Stimulated activated CD8-positive, alpha-beta memory T cell treated with anti-CD3 and anti-CD28 coated beads, Interleukin-15, amount 100 ng/mL, for 1 hour (primary cell): ENCODE measurements at regions not wholly inside any gene's neighbourhood (a gene's known extent, or its start where the extent isn't known, plus 50 kb on each side); places are given as distances from the start of the nearest gene placed in this dataset.
"Not testable (repeated sequence)": the region's sequence is repeated elsewhere in the genome, so short reads cannot be mapped to it uniquely, and the experiment has no call there.

ENCODE experiments used
- DNase-seq: peaks from one replicate; pipeline ENCODE4 v3.0.0-alpha.2; 2020; ENCODE audit warnings: low read depth

GRCh38 chr5:99437986-99438385 lies 509.2 kb upstream of the CHD1 start:
- no peak for DNase-seq

GRCh38 chr5:99423396-99423795 lies 494.6 kb upstream of the CHD1 start:
- DNase-seq = not testable (repeated sequence)

GRCh38 chr5:99418640-99419039 lies 489.8 kb upstream of the CHD1 start:
- DNase-seq = not testable (repeated sequence)

DNA sequence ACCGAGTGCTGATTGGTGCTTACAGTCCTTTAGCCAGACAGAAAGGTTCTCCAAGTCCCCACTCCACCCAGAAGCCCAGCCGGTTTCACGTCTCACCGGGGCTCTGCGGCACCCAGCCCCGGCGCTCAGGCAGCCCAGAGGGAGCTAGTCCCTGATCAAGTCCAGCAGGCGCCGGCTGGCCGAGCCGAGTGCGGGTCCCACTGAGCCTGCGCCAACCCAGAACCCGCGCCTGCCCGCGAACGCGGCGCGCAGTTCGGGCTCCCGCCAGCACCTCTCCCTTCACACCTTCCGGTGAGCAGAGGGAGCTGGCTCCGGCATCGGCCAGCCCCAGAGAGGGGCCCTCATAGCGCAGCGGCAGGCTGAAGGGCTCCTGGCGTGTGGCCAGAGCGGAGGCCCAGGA lies 481.6 kb upstream of the CHD1 start:
- DNase-seq = not testable (repeated sequence)

- not testable (repeated sequence) for DNase-seq
These were observed 476.0 kb upstream of the CHD1 start for GRCh38 chr5:99404764-99405302.

DNA sequence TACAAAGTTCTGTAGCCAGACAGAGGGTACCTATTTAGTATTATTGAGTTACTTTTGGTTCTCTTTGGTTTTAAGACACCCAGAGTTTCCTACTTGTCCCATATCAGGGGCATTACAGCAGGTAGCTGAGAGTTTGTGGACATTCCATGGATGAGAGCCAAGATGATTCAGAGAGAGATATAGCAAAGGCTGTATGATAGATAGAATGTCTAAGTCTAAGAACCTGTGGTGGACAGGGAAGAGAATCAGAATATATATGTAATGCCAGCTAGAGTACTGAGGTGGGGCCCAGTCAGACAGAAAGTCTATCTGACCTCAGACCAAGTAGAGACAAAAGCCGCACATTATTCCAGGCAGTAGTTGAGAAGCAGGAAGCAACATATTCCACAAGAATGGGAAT lies 471.8 kb upstream of the CHD1 start:
- DNase-seq = not testable (repeated sequence)

DNA sequence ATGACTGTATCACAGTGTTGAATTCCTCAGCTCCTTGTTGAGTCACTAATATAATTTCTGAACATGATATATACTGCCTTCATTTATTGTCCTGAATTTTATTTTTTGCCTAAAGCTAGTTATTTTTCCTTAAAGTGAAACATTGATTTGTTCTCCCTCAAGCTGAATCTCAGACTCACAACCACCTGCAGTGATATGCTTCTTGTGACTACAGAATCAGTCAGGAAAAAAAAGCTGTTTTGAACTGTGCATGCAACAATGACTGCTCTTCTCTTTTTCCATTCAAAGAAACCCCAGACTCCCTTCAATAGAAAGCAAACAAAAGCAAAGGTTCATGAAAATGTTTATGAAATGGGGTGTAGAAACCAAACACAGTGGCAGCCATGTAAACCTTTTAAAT lies 470.2 kb upstream of the CHD1 start:
- no peak for DNase-seq

DNA sequence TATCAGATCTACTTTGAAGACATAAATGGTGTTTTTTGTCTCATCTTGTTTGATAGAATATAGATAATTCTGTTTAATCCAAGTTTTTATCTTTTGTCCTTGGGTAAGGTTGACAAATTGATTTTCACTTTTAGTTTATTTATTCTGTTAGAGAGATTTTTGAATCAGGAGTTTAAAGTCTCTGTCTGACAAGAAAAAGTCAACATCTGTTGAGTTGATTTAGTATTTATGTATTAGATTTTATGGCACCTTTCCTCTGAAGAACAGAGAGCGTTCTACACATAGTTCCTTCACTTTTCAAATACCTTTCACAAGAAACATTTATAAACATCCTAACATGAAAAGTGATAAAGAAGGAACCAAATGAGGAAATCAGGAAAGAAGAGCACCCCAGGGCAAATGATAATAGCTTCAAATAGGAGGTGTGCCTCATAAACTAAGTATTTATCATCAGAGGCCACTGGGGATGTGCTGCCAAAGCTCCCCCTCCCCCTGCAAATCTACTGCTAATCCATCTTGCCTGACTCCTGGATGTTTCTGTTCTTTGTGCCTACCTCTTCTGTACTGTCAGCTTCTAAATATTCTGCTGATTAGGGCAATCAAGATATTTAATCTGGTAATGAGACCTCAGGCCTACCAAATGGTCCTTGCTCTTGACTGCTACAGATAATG lies 457.7 kb upstream of the CHD1 start:
- DNase-seq = no peak

GRCh38 chr5:99379187-99379586 lies 450.4 kb upstream of the CHD1 start:
- no peak for DNase-seq

DNA sequence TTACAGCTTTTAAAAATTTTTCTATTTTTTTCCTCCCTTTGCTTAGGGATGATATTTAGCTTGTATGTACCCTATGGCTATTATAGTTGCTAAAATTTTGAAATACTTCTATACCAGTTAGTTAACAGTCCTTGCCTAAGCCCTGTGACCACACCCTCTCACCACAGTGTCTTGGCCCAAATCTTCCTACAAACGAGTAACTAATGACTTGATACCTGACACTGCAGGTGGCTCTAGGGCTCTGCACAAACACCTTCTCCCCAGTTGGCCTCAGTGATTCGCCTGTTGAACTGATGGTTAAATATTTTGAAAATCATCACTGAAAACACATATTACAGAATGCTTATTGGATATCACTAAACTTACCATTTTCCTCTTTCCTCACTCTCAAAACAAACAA lies 449.6 kb upstream of the CHD1 start:
- DNase-seq = no peak

GRCh38 chr5:99369797-99370593 lies 441.2 kb upstream of the CHD1 start:
- no peak for DNase-seq

- no peak for DNase-seq
These were observed 439.9 kb upstream of the CHD1 start for GRCh38 chr5:99368726-99369125.

- DNase-seq = no peak
These were observed 427.1 kb upstream of the CHD1 start for GRCh38 chr5:99355881-99356280.

DNA sequence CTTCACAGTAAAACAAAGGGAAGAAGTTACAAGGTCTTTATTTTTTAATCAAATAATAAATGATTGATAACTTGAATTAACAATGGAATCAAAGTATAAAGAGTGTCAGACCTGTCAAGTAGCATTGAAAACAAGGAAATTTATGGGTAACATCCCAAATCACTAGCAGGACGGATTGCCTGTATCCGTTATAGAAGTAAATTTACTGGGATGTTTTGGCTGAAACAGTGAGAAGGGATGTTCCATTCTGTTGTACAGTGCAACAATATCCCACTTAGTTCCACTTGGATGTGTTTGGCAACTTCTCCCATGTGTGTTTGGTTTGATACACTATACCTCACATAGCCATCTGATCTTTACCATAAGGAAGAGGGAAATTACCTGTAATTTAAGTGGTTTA lies 421.0 kb upstream of the CHD1 start:
- no peak for DNase-seq

GRCh38 chr5:99348597-99348996 lies 419.8 kb upstream of the CHD1 start:
- no peak for DNase-seq

DNA sequence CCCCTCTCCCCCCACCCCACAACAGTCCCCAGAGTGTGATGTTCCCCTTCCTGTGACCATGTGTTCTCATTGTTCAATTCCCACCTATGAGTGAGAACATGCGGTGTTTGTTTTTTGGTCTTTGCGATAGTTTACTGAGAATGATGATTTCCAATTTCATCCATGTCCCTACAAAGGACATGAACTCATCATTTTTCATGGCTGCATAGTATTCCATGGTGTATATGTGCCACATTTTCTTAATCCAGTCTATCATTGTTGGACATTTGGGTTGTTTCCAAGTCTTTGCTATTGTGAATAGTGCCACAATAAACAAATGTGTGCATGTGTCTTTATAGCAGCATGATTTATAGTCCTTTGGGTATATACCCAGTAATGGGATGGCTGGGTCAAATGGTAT lies 411.0 kb upstream of the CHD1 start:
- not testable (repeated sequence) for DNase-seq

- no peak for DNase-seq
These were observed 406.1 kb upstream of the CHD1 start for GRCh38 chr5:99334936-99335335.

GRCh38 chr5:99331061-99331460 lies 402.3 kb upstream of the CHD1 start:
- DNase-seq = no peak

DNA sequence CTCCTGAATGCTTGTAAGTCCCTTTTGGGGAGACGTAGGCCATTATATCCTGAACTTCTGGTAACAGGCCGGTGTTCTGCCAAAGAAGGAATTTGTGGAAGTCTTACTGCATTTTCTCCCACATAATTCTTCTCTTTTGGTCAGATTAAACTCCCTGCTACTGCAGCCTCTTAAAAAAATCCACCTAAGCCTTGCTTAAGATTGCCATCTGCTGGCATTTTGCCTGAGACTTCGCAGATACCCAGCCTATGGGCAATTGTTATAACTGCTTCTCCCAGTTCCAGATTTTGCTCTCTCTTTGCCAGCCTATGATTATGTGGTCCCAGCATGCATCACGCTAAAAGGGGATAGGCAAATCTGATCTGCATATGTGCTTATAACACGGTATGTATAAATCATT lies 391.6 kb upstream of the CHD1 start:
- no peak for DNase-seq

GRCh38 chr5:99317136-99317535 lies 388.3 kb upstream of the CHD1 start:
- DNase-seq = no peak

DNA sequence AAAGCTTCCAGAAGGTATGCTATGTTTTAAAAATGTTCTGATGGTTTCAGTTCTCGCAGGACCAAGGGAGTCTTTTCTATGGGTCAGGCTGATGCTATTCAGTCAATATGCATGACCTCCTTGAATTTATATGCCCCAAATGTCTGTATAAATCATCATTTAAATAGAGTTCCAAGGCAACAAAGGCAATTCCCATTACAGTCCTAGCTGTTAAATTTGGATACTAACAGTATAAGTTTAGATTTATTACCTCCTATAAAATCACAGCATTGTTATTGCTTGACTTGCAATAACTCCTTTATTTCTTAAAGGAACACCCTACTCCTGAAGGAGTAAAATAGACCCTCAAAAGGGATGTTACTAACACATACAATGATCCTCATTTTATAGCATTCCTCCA lies 387.7 kb upstream of the CHD1 start:
- no peak for DNase-seq

- DNase-seq = no peak
These were observed 386.8 kb upstream of the CHD1 start for GRCh38 chr5:99315413-99316183.

DNA sequence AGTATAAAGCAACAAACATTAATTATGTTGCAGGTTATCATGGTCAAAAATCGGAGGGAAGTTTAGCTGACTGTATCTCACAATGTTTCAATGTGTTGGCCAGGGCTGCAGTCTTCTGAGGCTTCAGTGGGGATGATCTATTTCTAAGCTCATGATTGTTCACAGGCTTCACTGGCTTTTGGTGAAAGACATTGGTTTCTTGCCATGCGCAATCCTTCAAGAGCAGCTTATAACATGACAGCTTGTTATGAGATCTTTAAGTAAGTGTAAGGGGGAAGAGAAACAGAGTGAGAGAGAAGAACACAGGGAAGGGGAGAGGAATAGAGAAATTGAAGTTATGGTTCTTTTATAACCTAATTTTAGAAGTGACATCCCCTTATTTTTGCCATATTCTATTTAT lies 385.9 kb upstream of the CHD1 start:
- DNase-seq = no peak
